ENCODE measurements at regions not wholly inside any gene's neighbourhood (a gene's known extent, or its start where the extent isn't known, plus 50 kb on each side); places are given as distances from the start of the nearest gene placed in this dataset.

GRCh38 chr9:129473523-129474244 lies 147.2 kb downstream of the C9orf50 start:
- DNase-seq (ENCODE audit: low read depth): no peak

GRCh38 chr9:129472651-129473102 lies 148.2 kb downstream of the C9orf50 start:
- no peak for DNase-seq (ENCODE audit: low read depth)

- DNase-seq (ENCODE audit: low read depth): no peak
These were observed 149.5 kb downstream of the C9orf50 start for GRCh38 chr9:129471201-129472019.

GRCh38 chr9:129469988-129470316 lies 150.9 kb downstream of the C9orf50 start:
- no peak for DNase-seq (ENCODE audit: low read depth)

GRCh38 chr9:129469188-129469987 lies 151.5 kb downstream of the C9orf50 start:
- no peak for DNase-seq (ENCODE audit: low read depth)

GRCh38 chr9:129467739-129468666 lies 152.9 kb downstream of the C9orf50 start:
- no peak for DNase-seq (ENCODE audit: low read depth)

GRCh38 chr9:129467004-129467588 lies 153.8 kb downstream of the C9orf50 start:
- no peak for DNase-seq (ENCODE audit: low read depth)

GRCh38 chr9:129465834-129466535 lies 154.9 kb downstream of the C9orf50 start:
- no peak for DNase-seq (ENCODE audit: low read depth)

GRCh38 chr9:129464972-129465833 lies 155.7 kb downstream of the C9orf50 start:
- DNase-seq (ENCODE audit: low read depth): no peak

GRCh38 chr9:129463994-129464393 lies 156.9 kb downstream of the C9orf50 start:
- DNase-seq (ENCODE audit: low read depth): no peak

- no peak for DNase-seq (ENCODE audit: low read depth)
These were observed 157.4 kb downstream of the C9orf50 start for GRCh38 chr9:129463477-129463876.

- no peak for DNase-seq (ENCODE audit: low read depth)
These were observed 158.5 kb downstream of the C9orf50 start for GRCh38 chr9:129462360-129462759.

- peak; percentile 92 for DNase-seq (ENCODE audit: low read depth)
These were observed 160.3 kb downstream of the C9orf50 start for GRCh38 chr9:129460323-129461261.

- no peak for DNase-seq (ENCODE audit: low read depth)
These were observed 161.2 kb downstream of the C9orf50 start for GRCh38 chr9:129459547-129460322.

- DNase-seq (ENCODE audit: low read depth): no peak
These were observed 162.0 kb downstream of the C9orf50 start for GRCh38 chr9:129458663-129459546.

GRCh38 chr9:129458155-129458661 lies 162.7 kb downstream of the C9orf50 start:
- no peak for DNase-seq (ENCODE audit: low read depth)
